Epidermal melanocyte (primary cell): ENCODE measurements at regions not wholly inside any gene's neighbourhood (a gene's known extent, or its start where the extent isn't known, plus 50 kb on each side); places are given as distances from the start of the nearest gene placed in this dataset.

Experiments used
- DNase-seq: peaks from one replicate; pipeline ENCODE4 v3.0.0; 2011; ENCODE audit warnings: low spot score; ENCODE audit not compliant: insufficient read length

DNA sequence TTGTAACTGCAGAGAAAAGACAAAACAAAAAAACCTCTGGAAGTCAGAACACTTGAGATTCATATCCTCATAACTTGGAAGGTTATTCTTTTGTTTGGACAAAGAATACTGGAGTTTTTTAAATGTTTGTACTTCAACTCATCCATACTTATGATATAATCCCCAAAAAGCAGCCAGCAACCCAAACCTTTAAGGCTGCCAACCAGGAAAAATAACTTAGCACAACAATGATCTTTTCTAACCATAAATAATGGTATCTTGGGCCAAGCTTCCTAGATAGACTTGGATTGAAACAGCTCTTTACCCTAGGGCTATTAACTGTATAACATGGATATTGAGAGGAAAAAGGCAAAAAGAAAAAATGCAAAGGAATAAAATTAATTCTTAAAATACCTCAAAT, 335.1 kb downstream of the LTN1 start:
- no peak for DNase-seq

DNA sequence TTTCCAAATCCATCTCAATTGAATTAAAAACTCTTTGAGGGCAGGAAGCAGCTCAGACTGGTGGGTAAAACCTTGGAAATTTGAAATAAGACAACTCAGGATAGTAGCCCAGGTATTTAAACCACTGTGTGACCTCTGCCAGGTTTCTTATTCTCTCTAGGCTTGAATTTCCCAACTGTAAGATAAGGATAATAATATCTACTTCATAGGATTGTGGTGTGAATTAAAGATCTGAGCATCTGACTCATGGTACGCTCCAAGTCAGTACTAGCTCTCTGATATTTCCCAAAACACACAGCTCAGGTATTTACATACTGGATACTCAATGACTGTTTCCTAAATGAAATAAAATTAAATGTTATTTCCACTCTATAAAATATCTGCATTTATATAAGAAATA, 337.2 kb downstream of the LTN1 start:
- no peak for DNase-seq

DNA sequence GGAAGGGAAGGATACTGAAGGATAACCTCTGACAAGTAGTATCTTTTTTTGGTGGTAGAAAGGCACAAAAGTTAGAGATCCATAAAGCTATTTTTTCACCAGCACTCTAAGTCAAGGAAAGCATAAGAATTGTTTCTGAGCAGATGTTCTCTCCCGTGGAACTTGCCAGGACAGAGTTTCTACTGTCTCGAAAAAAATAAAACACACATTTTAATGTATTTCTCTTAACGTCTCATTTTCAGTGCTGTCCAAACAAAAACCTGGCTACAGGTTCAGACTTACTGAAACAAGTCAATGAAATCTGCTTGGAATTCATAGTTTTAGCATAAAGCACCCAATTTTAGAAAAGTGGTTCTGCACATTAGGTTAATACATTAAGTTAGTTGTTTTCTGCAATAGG, 338.3 kb downstream of the LTN1 start:
- no peak for DNase-seq

DNA sequence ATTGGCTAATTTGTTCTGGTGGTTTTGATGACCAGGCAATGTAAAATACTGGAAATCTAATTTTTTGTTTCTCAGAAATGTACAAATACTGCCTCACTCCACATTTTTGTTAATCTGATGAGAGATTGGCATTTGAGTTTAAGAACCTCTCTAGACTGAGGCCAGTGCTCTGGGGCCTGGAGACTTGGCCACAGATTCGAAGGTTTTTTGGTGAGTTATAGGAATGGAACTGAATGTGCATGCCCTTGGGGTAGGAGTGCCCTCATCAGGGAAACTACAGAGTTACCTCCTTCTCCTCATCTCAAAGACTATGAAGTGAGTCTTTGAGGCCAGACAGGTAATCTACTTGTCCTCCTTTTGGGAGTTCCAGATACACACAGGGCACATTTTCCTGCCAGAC, 347.9 kb downstream of the LTN1 start:
- no peak for DNase-seq

DNA sequence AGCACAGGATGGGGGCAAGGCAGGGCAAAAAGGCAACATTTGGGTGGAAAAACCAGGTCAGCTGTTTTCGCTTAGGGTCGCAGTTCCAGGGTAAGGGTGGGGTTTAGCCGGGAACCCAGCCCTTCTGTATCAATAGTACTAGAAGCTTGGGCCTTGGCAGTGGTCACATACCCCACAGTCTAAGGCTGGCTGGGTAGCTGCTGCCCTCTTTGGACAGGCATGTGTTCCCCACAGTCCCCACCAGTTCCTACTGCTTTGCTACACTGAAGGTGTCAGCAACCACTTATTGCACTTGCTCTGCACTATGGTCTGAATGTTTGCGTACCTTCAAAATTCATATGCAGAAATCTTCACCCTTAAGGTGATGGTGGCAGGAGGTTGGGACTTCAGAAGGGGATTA, 349.8 kb downstream of the LTN1 start:
- DNase-seq: no peak

DNA sequence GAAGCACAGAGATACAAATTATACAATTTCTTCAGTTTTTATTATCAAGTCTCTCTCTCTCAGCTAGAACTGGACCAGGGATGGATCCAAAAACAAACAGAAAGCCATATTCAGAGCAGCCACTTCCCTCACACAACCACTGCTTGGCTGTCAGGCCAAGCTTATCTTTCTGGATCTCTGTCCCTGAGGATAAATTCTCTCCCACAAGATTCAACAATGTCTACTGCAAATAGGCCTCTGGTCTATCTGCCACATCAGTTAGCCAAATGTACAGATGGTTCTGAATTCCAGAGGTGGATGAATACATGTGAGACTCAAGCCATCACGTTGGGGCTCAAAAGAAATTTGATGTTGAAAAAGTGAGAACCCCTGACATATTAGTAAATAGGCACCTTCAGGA, 350.9 kb downstream of the LTN1 start:
- no peak for DNase-seq

DNA sequence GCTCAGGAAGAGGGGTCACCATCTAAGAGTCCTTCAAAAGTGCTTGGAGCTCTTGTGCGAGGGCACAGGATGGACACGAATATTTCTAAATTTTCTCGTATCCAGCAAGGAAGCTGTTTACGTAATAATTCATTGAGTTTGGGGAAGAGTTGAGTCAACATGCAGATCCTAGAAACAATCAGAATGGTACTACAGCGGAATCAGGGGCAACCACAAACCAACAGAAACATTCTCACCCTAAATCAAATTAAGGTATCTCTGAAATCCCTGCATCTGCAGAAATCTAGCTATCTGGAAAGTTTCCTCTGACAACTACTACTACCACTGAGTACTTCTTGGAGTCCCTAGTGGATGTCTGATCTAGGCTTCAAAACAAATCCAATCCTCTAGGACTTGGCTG, 352.4 kb downstream of the LTN1 start:
- no peak for DNase-seq

DNA sequence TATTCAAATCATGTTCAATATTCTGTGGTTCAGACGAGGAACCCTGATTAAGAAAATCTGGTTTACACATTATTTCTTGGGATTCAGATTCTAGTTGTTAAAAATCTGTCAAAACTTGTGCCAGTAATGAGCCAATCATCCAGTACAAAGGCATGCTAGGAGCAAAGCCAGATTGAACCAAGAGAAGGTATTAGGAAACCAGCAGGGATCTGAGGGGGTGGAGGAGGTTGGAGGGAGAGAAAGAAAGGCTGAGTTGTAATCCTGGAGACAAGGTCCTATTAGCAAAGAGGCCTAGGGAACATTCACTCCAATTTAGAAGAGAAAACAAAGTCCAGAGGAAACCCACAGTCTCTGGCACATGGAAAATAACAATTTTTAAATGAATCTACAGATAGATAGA, 352.9 kb downstream of the LTN1 start:
- DNase-seq: no peak

DNA sequence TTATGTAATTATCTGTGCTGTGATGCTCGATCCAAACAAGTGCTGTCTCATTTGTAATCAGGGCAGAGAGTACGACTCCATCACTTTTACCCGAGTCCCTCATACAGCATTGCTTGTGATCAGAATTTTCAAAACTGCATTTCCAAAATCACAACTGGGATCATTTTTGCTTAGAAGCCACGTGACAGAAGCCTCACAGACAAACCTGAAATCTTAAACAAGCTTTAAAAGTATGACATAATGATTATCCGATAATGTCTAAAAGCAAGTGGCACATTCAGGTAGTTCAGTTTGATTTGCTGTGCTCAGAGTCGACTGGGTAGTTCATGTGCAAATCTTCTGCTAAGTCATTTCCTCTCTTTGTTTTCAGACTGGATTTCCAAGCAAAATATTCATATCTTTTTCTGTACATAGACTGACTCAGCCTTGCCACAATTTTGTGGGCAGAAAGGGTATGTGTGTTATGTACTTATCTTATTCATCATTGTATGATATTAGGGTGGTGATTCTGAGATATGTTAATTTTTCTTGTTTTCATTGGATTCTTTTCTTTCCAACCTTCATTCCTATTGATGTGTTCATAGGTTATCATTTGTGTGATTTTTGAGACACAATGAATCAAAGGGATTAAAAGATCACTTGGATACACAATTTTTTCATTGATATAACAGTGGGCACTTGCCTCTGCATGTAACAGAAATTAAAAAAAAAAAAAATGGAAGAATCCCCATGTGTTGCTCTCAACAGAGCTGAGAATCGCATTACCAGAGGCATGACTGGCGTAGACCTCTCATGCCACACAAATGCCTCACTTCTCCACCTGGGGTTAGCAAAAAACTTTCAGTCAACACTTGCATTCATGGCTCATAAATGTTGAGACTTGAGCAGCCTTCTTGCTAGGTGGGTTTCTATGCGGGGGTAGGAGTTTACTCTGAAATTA, 355.7 kb downstream of the LTN1 start:
- DNase-seq: no peak

DNA sequence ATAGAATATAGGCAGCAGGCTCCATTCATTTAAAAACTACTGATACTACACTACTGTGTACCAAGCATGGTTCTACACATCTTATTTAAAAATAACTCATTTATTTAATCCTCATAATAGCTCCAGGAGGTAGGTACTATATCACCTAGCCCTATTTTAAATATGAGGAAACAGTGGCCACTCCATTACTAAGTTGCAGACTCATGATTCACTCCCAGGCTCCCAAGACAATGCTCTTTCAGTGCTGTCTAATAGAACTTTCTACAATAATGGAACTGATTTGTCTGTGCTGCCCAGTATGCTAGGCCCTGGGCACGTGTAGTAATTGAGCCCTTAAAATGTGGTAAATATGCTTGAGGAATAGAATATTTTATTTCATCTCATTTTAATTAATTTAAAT, 357.1 kb downstream of the LTN1 start:
- DNase-seq: no peak

DNA sequence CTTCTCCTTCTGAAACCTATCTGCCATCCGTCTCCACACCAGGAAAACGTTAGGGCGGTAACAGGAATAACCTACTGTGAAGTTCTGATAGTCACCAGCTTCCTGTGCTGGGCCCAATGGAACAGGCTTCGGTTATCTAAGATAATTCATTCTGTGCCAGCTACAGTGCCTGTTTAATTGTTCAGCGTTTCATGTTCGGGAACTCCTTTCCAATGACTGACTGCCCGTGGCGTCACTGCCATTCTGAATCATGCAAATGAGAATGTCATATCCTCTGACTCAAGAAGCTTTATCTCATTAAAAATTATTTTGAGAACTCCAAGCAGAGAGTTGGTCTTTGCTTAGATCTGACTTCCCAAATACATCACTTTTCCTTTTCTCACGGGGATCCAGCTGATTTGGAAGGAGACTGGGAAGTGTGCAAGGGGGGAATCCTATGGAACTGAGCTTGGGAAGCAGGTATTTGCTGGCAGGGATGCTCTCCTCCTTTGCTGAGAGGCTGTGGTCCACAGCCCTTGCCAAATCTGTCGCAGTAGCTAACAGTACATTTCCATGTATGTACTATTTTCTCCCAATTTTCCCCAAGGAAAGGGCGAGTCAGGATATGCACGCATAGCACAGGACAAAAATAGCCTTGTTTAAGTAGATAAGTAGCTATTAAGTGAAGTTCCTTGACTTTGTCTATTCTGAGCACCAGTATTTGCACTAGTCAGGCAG, 358.7 kb downstream of the LTN1 start:
- DNase-seq: no peak

DNA sequence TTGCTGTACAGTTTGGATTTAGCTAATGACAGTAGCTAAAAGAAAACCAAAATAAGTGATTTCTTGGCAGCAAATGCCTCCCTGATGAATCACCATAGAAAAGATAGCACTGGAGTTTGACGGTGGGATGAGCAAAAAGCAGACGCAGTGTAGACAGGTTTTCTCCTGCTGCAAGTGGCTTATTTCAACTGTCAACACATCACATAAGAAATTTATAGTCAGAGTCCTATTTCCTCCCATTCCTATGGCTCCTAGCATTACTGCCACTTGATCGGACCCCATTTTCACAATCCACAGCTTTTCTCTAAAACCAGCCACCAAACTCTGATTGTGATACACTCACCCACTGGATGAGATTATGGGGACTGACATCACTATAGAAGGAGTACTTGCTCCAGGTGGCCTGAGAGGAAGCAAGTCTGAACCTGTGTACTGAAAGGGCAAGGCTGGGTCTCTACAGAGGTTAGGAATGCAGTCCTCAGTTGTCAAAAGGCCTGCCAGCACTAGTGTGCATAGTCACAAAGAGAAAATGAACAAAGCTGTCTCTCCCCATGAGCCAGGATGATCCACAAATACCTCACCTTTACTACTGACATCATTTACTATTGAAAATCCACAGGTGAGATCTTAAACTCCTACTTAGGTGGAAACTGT, 359.8 kb downstream of the LTN1 start:
- DNase-seq: no peak

DNA sequence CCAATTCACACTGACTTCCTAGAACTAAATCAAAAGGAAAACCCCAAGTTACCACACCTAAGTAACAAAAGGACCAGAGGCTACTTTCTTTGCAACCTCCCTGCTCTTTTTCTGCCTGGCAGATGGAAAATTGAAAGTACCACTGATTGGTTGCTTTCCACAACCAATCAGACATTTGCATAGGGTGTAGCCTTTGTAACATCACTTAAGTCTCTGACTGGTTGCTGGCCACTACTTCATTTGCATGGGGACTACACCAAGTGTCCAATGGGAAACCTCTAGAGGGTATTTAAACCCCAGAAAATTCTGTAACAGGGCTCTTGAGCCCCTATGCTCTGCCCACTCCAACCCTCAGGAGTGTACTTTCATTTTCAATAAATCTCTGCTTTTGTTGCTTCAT, 365.0 kb downstream of the LTN1 start:
- DNase-seq: no peak

DNA sequence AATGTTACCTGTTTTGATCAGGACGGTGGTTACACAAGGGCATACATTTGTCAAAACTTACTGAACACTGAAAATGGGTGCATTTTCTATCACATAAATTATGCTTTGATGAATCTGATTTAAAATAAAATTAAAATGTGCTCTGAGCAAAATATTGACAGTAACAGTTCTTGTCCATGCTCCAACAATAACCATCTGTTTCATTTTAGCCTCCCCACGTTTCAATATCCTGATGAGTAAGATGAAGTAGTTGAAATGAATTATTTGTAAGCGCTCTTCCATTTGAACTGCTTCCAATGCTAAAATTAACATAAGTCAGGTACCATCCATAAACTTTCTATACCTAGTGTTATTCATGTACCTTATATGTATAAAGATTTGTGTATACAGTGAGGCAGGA, 365.4 kb downstream of the LTN1 start:
- DNase-seq: no peak

DNA sequence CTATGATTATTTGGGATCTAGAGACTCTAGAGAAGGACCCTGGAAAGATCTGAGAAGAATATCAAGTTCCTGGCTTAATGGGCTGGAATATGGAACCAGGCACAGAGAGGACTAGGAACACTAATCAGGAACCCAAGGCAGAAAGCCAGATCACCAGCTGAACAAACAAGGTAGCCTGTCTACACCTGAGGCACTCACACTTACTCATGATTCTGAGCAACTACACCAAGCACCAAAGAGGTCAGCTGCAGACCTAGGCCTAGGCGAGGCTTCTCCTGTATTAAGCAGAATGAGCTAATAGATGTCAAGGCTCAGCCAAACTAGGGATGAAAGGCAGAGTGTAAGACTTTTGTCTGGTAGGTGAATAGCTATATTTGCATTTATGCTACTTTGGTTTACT, 368.1 kb downstream of the LTN1 start:
- DNase-seq: no peak

DNA sequence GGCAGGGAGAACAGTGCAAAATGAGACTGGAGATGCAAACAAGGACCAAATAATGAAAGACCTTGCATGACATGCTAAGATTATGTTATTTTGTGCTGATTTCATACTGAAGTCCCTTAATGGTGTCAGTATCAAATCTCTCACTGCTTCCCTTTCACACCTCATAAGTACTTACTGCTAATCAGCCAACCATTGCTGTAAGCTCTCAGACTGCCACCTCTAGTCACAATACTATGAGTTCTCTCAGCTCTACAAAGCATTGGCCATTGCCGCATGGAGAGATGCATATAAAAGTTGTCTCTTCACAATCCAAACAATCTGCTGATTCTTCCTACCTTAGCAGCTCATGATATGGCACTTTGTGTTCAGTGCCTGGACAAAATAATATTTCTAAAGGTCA, 375.4 kb downstream of the LTN1 start:
- no peak for DNase-seq

DNA sequence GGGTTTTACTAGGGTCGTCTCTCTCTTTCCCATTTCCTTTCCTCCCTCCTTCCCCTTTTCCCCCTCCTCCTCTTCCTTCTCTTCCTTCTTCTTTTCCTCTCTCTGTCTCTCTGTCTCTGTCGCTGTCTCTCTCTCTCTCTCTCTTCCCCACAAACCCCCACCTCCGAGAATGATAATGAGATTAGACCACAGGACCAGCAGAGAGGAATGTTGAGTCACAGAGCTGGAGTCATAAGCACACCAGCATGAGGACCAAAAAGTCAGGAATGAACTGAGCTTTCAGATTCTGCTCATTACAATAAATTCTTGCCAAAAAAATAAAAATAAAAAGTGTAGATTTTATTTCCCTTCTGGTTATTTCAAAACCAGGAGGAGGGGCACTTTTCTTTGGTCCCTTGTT, 377.4 kb downstream of the LTN1 start:
- DNase-seq: no peak

DNA sequence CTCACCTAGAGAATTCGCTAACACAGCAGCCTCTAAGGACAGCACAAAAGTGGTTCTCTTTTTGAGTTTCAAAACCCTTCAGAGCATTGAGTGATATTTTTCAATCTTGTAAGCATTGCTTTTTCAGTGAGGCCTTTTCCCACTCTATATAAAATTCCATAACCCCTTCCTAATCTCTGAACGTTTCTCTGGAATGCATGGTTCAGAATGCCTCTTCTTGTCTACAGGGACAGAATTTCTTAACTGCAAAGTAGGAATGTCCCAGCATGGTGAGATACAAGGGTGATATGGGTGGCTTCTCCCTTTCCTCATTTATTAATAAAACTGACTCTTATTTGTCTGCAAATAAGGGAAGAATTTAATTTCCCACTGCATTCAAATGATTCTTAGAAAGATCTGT, 377.9 kb downstream of the LTN1 start:
- DNase-seq: no peak

DNA sequence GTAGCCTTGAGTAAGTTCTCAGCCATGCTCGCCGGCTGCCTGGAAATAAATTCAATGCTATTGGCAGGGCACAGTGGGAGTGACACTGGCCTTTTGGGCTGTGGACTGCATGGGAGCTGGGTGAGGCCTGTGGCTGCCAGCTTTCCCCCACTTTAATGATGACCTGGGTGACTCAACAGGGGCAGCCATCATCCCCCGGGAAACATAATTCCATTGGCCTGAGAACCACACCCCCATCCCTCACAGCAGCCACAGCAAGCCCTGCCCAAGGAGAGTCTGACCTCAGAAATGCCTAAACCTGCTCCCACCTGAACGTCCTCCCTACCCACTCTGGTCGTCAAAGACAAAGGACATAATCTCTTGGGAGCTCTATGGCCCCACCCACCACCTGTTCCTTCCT, 384.0 kb downstream of the LTN1 start:
- no peak for DNase-seq

DNA sequence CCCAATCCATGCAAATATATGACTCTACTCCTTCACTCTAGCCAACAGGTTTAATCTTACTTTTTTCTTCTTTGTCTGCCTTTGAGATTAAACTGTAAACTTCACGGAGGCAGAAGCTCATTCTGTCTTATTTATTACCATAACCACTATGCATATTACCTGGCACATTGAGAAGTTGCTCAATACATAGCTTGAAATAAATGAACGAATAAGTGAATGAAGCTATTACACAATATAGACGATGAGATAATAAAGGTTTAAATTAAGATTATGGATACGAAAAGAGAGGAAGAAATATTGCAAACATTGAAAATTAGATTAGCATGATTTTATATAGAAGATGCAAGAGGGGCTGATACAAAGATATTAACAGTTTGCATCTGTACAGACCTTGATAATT, 385.1 kb downstream of the LTN1 start:
- DNase-seq: no peak

DNA sequence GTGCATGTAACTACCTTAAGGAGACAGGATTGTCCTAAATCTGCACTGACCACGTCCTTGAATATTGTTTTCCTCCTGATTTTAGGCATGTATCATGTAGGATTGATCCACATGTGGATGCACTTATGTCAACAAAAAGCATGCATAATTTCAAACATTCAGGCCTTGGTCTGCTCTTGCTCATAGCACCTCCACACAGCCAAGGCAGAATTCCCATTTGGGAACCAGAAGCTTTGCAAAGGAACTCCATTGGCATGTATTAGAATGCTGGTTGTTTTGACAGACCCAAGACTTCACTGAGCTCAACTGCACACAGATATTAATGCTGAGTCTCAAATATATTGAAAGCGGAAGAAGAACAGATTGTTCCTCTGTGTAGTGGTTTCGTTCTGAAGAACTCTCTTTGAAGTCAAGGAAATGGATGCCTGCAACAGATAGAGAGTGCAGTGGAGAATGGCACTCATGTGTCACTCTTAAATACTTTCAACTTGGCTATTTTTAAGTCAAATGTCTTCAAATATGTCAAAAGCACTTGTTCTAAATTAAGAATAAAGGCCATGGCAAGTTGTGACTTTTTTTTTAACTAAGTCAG, 387.6 kb downstream of the LTN1 start:
- no peak for DNase-seq

DNA sequence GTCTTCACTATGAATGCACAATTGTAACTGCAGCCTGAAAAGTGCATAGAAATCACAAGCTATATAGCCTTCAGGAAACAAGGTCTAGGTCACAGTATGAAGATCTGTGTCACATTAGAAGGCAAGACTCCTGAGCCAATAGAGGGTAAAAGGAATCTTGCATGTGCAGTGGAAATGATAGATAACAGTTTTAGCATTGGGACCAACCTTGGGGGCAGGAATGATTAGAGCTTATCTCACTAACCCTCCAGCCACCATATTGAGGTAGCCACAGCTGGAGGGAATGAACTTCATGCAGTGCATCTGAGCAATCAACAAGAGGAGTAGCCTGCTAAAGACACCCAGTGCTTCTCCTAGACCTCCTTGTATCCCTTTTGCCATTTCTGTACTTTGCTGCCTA, 390.1 kb downstream of the LTN1 start:
- no peak for DNase-seq
